OCI-LY7 (cell line): ENCODE measurements at regions not wholly inside any gene's neighbourhood (a gene's known extent, or its start where the extent isn't known, plus 50 kb on each side); places are given as distances from the start of the nearest gene placed in this dataset.
"Not testable (repeated sequence)": the region's sequence is repeated elsewhere in the genome, so short reads cannot be mapped to it uniquely, and the experiment has no call there.

ENCODE experiments used
- EZH2phosphoT487 ChIP-seq: fragments of 200-600 bp; sonication (generic); IDR thresholded peaks from 2 replicates; pipeline ENCODE4 v1.6.1; 2018; ENCODE audit warnings: low read depth, borderline replicate concordance, mild to moderate bottlenecking, mixed run types, antibody characterized with exemption, low read length, moderate library complexity, mixed read lengths
- TF ChIP-seq, protein P1 (sequence below): fragments of 200-600 bp; sonication (generic); conservative IDR thresholded peaks from 2 replicates; pipeline ENCODE4 v1.5.1; 2014; ENCODE audit warnings: mild to moderate bottlenecking, antibody characterized with exemption, low read length, moderate library complexity, mixed read lengths

DNA sequence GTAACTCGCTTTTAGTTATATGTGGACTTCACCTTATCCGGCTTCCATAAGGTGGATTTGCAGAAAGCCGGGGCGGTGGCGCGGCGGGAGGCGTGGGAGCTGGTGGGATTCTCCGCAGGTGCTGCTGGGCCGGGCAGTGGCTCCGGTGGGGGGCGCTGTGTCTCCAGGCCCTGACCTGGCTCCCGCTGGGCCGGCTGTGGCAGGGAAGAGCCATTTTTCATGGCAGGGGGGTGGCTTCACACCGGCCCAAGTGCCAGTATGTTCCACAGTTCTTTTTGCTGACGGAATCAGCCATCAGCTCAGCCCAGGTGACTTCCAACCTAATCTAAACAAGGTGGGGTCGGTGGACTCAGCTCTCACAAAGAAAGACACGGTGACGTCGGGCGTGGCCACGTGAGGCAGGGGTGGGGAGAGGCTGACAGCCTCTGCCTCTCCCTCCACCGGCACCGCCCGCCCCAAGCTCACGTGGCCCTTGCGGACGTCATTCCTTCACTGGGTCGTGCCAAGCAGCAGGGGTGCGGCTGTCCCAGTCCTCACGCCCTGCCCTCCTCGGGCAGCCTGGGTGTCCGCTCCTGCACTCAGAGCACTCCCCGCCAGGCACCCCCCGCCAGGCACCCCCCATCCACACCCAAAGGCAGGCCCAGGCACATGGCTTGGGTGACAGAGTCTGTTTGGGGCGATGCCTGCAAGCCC is 4429.9 kb upstream of the TPTE start:
- TF ChIP-seq, protein P1, sequence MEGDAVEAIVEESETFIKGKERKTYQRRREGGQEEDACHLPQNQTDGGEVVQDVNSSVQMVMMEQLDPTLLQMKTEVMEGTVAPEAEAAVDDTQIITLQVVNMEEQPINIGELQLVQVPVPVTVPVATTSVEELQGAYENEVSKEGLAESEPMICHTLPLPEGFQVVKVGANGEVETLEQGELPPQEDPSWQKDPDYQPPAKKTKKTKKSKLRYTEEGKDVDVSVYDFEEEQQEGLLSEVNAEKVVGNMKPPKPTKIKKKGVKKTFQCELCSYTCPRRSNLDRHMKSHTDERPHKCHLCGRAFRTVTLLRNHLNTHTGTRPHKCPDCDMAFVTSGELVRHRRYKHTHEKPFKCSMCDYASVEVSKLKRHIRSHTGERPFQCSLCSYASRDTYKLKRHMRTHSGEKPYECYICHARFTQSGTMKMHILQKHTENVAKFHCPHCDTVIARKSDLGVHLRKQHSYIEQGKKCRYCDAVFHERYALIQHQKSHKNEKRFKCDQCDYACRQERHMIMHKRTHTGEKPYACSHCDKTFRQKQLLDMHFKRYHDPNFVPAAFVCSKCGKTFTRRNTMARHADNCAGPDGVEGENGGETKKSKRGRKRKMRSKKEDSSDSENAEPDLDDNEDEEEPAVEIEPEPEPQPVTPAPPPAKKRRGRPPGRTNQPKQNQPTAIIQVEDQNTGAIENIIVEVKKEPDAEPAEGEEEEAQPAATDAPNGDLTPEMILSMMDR = not testable (repeated sequence)
- not testable (repeated sequence) for TF ChIP-seq EZH2phosphoT487
